Lower lobe of right lung (tissue), 2 donors: ENCODE measurements at regions not wholly inside any gene's neighbourhood (a gene's known extent, or its start where the extent isn't known, plus 50 kb on each side); places are given as distances from the start of the nearest gene placed in this dataset.

Experiments used
- ATAC-seq, 2 donors: fragments of 200-7000 bp; cut with Tn5 transposase; one replicate each; pipeline ENCODE4 v1.9.1; 2020 to 2022; ENCODE audit warnings: mild to moderate bottlenecking in 2 of 2, moderate library complexity in 2 of 2
- DNase-seq: peaks from one replicate; pipeline ENCODE4 v3.0.0-alpha.2; 2020
- H3K27ac ChIP-seq: fragments of 200-600 bp; one replicate; pipeline ENCODE4 v1.8.0; 2022
- H3K27me3 ChIP-seq: fragments of 200-600 bp; one replicate; pipeline ENCODE4 v1.8.0; 2022; ENCODE audit warnings: low read depth
- H3K36me3 ChIP-seq: fragments of 200-600 bp; one replicate; pipeline ENCODE4 v1.8.0; 2022; ENCODE audit warnings: mild to moderate bottlenecking
- H3K4me1 ChIP-seq: fragments of 200-600 bp; one replicate; pipeline ENCODE4 v1.8.0; 2022
- H3K4me3 ChIP-seq: fragments of 200-600 bp; one replicate; pipeline ENCODE4 v1.8.0; 2022; ENCODE audit warnings: mild to moderate bottlenecking
- H3K9me3 ChIP-seq: fragments of 200-600 bp; one replicate; pipeline ENCODE4 v1.8.0; 2022
- CTCF ChIP-seq: fragments of 200-600 bp; IDR thresholded peaks from one replicate; pipeline ENCODE4 v1.8.0; 2022; ENCODE audit warnings: antibody characterized with exemption, mild to moderate bottlenecking
- intact Hi-C: fragments of 100-400 bp; cut with DNase I; formaldehyde crosslinking; loops from one replicate; pipeline ENCODE4 v1.11.0; 2022
- donor health status: DM: no; HTN: yes; CAD: no; lungs with severe emphysema.

DNA sequence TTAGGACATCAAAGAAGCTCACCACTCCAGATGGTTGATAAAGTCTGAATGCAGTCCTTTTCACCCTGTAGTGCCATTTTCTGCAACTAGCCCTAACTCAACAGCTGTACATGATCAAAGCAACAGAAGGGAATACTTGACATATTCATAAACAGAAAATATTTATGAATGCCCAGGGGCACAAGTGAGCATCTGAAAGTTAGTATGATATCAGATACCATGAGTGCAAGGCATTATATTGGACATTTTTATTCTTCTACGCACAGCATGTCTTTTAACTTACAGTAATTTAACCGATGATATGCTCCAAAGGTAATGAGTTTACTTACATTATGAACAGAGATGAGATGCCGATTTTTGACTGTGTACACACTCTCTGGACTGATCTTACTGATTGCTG is 142.0 kb downstream of the MCHR2 start:
- H3K4me1 ChIP-seq = no peaks in the 10 kb centered on the region
- intact Hi-C loops = no loop called here
- no peak for DNase-seq

GRCh38 chr6:99867026-99867425 is 127.0 kb downstream of the MCHR2 start:
- ATAC-seq = no peak
- DNase-seq = no peak
- Histone ChIP-seq H3K27ac (no peak overlapping the region), H3K4me3 (no peak overlapping the region), H3K4me1 (no peaks in the 10 kb centered on the region), H3K27me3 (no peaks in the 10 kb centered on the region), H3K9me3 (no peaks in the 10 kb centered on the region), H3K36me3 (no peaks in the 10 kb centered on the region)
- no peak for TF ChIP-seq CTCF
- intact Hi-C loops = loop anchor here (10.0 kb wide), 1 partner anchor 228 kb away; no protein-coding TSS in a partner anchor

More for the DNA sequence above, 142.0 kb downstream of the MCHR2 start:
- ATAC-seq = no peak
- Histone ChIP-seq H3K27ac (no peak overlapping the region), H3K27me3 (no peaks in the 10 kb centered on the region), H3K9me3 (no peaks in the 10 kb centered on the region), H3K4me3 (no peak overlapping the region), H3K36me3 (no peaks in the 10 kb centered on the region)
- no peak for TF ChIP-seq CTCF

DNA sequence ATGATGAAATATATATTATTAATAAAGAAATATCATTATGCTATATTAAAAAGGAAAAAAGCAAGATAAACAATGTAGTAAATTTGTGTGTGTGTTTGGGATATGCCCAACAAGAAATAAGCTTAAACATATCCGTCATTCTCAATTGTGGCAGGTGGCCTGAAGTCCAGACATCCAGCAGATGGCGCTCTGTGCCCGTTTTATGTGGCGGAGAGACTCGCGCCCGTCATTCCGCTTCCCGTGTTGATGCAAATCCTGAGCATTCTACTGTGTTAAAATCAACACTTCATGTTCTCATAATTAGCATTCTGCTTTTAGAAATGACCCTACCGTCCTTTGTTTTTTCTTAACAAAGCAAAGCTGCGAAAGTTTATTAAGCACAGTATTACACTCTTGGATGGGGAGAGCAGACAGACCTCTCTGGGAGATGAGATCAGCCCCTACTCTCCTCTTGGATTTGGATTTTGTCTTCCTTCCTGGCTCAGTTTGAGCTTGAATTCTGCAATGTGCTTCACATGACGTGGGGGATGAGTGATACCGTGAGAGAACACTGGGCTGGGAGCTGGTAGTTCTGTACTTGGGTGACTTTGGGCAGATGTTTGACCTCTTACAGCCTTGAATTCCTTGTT is 125.8 kb downstream of the MCHR2 start:
- Histone ChIP-seq H3K4me3 (no peak overlapping the region), H3K27me3 (no peaks in the 10 kb centered on the region), H3K4me1 (no peaks in the 10 kb centered on the region), H3K9me3 (no peaks in the 10 kb centered on the region), H3K27ac (no peak overlapping the region), H3K36me3 (no peaks in the 10 kb centered on the region)
- peak; percentile 75 to 82 for ATAC-seq
- DNase-seq = peak; percentile 76
- intact Hi-C loops = loop anchor here (10.0 kb wide), 1 partner anchor 227 kb away; no protein-coding TSS in a partner anchor
- TF ChIP-seq CTCF = peak; percentile 77
